Smooth muscle cell (in vitro differentiated cells): ENCODE measurements at regions not wholly inside any gene's neighbourhood (a gene's known extent, or its start where the extent isn't known, plus 50 kb on each side); places are given as distances from the start of the nearest gene placed in this dataset.
A peak's percentile ranks its signal among the peaks of the same experiment; 100 is the strongest.

ENCODE experiments used
- DNase-seq: peaks from one replicate; lab custom pipeline; 2025; ENCODE audit not compliant: unreplicated experiment; lab: John Stamatoyannopoulos, UW
- H2AFZ ChIP-seq: fragments of 200-600 bp; sonication (generic); 2 replicates; pipeline ENCODE4 v1.6.0; 2016; ENCODE audit warnings: antibody characterized with exemption, low read depth, mild to moderate bottlenecking
- H3F3A ChIP-seq: fragments of 200-600 bp; sonication (generic); 2 replicates; pipeline ENCODE4 v1.6.0; 2017; ENCODE audit warnings: antibody characterized with exemption, low read depth
- H3K27ac ChIP-seq: fragments of 200-600 bp; sonication (generic); 2 replicates; pipeline ENCODE4 v1.5.1; 2016; ENCODE audit warnings: low read depth, mild to moderate bottlenecking
- H3K27me3 ChIP-seq: fragments of 200-600 bp; sonication (generic); 2 replicates; pipeline ENCODE4 v1.6.1; 2016; ENCODE audit warnings: low read depth, mild to moderate bottlenecking
- H3K36me3 ChIP-seq: fragments of 200-600 bp; sonication (generic); 2 replicates; pipeline ENCODE4 v1.5.1; 2016; ENCODE audit warnings: low read depth
- H3K4me1 ChIP-seq: fragments of 200-600 bp; sonication (generic); 2 replicates; pipeline ENCODE4 v1.5.1; 2016; ENCODE audit warnings: low read depth
- H3K4me2 ChIP-seq: fragments of 200-600 bp; sonication (generic); 2 replicates; pipeline ENCODE4 v1.6.0; 2016; ENCODE audit warnings: mild to moderate bottlenecking
- H3K4me3 ChIP-seq: fragments of 200-600 bp; sonication (generic); 2 replicates; pipeline ENCODE4 v1.5.1; 2016; ENCODE audit warnings: mild to moderate bottlenecking
- H3K79me2 ChIP-seq: fragments of 200-600 bp; sonication (generic); 2 replicates; pipeline ENCODE4 v1.6.0; 2016; ENCODE audit warnings: low read depth, mild to moderate bottlenecking
- H3K9ac ChIP-seq: fragments of 200-600 bp; sonication (generic); 2 replicates; pipeline ENCODE4 v1.6.0; 2016; ENCODE audit warnings: low read depth
- H3K9me3 ChIP-seq: fragments of 200-600 bp; sonication (generic); replicated peaks from 2 replicates; pipeline ENCODE4 v1.5.1; 2016; ENCODE audit warnings: low read depth
- H4K20me1 ChIP-seq: fragments of 200-600 bp; sonication (generic); 2 replicates; pipeline ENCODE4 v1.6.0; 2016; ENCODE audit warnings: low read depth
- CTCF ChIP-seq: fragments of 200-600 bp; sonication (generic); IDR thresholded peaks from 2 replicates; pipeline ENCODE4 v1.5.1; 2017; ENCODE audit warnings: borderline replicate concordance, mild to moderate bottlenecking, antibody characterized with exemption; ENCODE audit not compliant: insufficient read depth, poor library complexity, severe bottlenecking
- whole genome bisulfite sequencing: methylation state at CpG from one replicate; pipeline ENCODE4 v1.1.7; 2016; ENCODE audit warnings: low lambda C conversion rate; 5-methylcytosine and 5-hydroxymethylcytosine counted together

GRCh38 chr5:108619815-108620214 is 127.9 kb upstream of the FER start:
- no peaks in the 10 kb centered on the region for H3K9me3 ChIP-seq
- H3K4me2 ChIP-seq = no peak overlapping the region
- no peaks in the 10 kb centered on the region for H3K4me1 ChIP-seq
- WGBS = 95% methylated on average over 10 of the region's 10 CpGs
- H3F3A ChIP-seq = no peaks in the 10 kb centered on the region
- H3K9ac ChIP-seq = no peak overlapping the region
- H3K27ac ChIP-seq = no peak overlapping the region
- no peak overlapping the region for H2AFZ ChIP-seq
- no peak for DNase-seq
- H3K4me3 ChIP-seq = no peak overlapping the region
- H3K36me3 ChIP-seq = no peaks in the 10 kb centered on the region
- H4K20me1 ChIP-seq = no peaks in the 10 kb centered on the region
- no peaks in the 10 kb centered on the region for H3K79me2 ChIP-seq
- TF ChIP-seq CTCF = no peak
- H3K27me3 ChIP-seq = no peaks in the 10 kb centered on the region

GRCh38 chr5:108617467-108618435 is 129.9 kb upstream of the FER start:
- no peak overlapping the region for H3K4me2 ChIP-seq
- H3K9ac ChIP-seq = no peak overlapping the region
- 66% methylated on average over 8 of the region's 8 CpGs for WGBS
- no peaks in the 10 kb centered on the region for H3K36me3 ChIP-seq
- no peak for TF ChIP-seq CTCF
- H3F3A ChIP-seq = no peaks in the 10 kb centered on the region
- H3K79me2 ChIP-seq = no peaks in the 10 kb centered on the region
- H2AFZ ChIP-seq = no peak overlapping the region
- DNase-seq = no peak
- no peaks in the 10 kb centered on the region for H4K20me1 ChIP-seq
- H3K4me3 ChIP-seq = no peak overlapping the region
- no peaks in the 10 kb centered on the region for H3K4me1 ChIP-seq
- no peaks in the 10 kb centered on the region for H3K27me3 ChIP-seq
- no peaks in the 10 kb centered on the region for H3K9me3 ChIP-seq
- H3K27ac ChIP-seq = no peak overlapping the region

- Histone ChIP-seq H3K4me2 (no peak overlapping the region), H3K4me3 (no peak overlapping the region), H3K79me2 (no peaks in the 10 kb centered on the region), H3K27ac (no peak overlapping the region), H2AFZ (peak overlapping the region; percentile 42), H3K9me3 (no peaks in the 10 kb centered on the region), H3K4me1 (no peaks in the 10 kb centered on the region), H3K36me3 (no peaks in the 10 kb centered on the region), H3F3A (no peaks in the 10 kb centered on the region), H4K20me1 (no peaks in the 10 kb centered on the region), H3K9ac (no peak overlapping the region), H3K27me3 (no peaks in the 10 kb centered on the region)
- WGBS = 80% methylated on average over 2 of the region's 2 CpGs
- no peak for DNase-seq
- TF ChIP-seq CTCF = no peak
Measured at GRCh38 chr5:108615216-108615615, 132.5 kb upstream of the FER start.

- WGBS = 90% methylated on average over 1 of the region's 1 CpG
- H3K4me3 ChIP-seq = no peak overlapping the region
- no peaks in the 10 kb centered on the region for H3K4me1 ChIP-seq
- H2AFZ ChIP-seq = no peak overlapping the region
- no peaks in the 10 kb centered on the region for H3K27me3 ChIP-seq
- H3K9me3 ChIP-seq = no peaks in the 10 kb centered on the region
- no peak for TF ChIP-seq CTCF
- no peaks in the 10 kb centered on the region for H4K20me1 ChIP-seq
- no peak overlapping the region for H3K9ac ChIP-seq
- H3K79me2 ChIP-seq = no peaks in the 10 kb centered on the region
- DNase-seq = no peak
- H3F3A ChIP-seq = no peaks in the 10 kb centered on the region
- H3K4me2 ChIP-seq = no peak overlapping the region
- no peak overlapping the region for H3K27ac ChIP-seq
- no peaks in the 10 kb centered on the region for H3K36me3 ChIP-seq
Measured at GRCh38 chr5:108607421-108607820, 140.3 kb upstream of the FER start.
